A549 (cell line): ENCODE measurements at regions not wholly inside any gene's neighbourhood (a gene's known extent, or its start where the extent isn't known, plus 50 kb on each side); places are given as distances from the start of the nearest gene placed in this dataset.

Experiments used
- BHLHE40 ChIP-seq: IDR thresholded peaks from 2 replicates; pipeline ENCODE4 v1.6.1; 2012; ENCODE audit warnings: low read depth, low read length, inconsistent platforms
- CEBPB ChIP-seq, 2 experiments: fragments of >200 bp in 1 of 2; sonication (Bioruptor Twin) in 1 of 2; formaldehyde crosslinking in 1 of 2; IDR thresholded peaks; 2 replicates each; pipeline ENCODE4 v1.6.1; 2012 to 2016
- ELK1 ChIP-seq: fragments of 150-350 bp; IDR thresholded peaks from 2 replicates; pipeline ENCODE4 v1.6.1; 2014; ENCODE audit warnings: low read depth, mild to moderate bottlenecking, low read length
- FOSB ChIP-seq: fragments of 250-450 bp; sonication (Bioruptor Pico); IDR thresholded peaks from 2 replicates; pipeline ENCODE4 v1.5.0; 2020; ENCODE audit warnings: mild to moderate bottlenecking, moderate library complexity
- JUNB ChIP-seq: fragments of >200 bp; sonication (Bioruptor Twin); formaldehyde crosslinking; IDR thresholded peaks from 2 replicates; pipeline ENCODE4 v1.6.1; 2016
- KDM5A ChIP-seq: fragments of 200-600 bp; sonication (generic); IDR thresholded peaks from 2 replicates; pipeline ENCODE4 v1.6.1; 2016; ENCODE audit warnings: antibody characterized with exemption, mild to moderate bottlenecking
- MYC ChIP-seq: IDR thresholded peaks from 2 replicates; pipeline ENCODE4 v1.6.1; 2012; ENCODE audit warnings: mild to moderate bottlenecking, inconsistent platforms, low read length, improper control_type of control experiment, borderline replicate concordance
- NFE2L2 ChIP-seq: fragments of 150-350 bp; conservative IDR thresholded peaks from 2 replicates; pipeline ENCODE4 v1.6.1; 2014; ENCODE audit warnings: low read length
- POLR2A ChIP-seq: IDR thresholded peaks from 2 replicates; pipeline ENCODE4 v1.6.1; 2012; ENCODE audit warnings: mild to moderate bottlenecking, low read length
- RAD21 ChIP-seq, 2 experiments: fragments of >200 bp in 1 of 2; sonication (Bioruptor Twin) in 1 of 2; formaldehyde crosslinking in 1 of 2; IDR thresholded peaks in 1 of 2; conservative IDR thresholded peaks in 1 of 2; 2 replicates in 1 of 2; 3 replicates in 1 of 2; pipeline ENCODE4 v1.6.1; 2012 to 2018; ENCODE audit warnings: inconsistent platforms in 1 of 2
- SMC3 ChIP-seq: fragments of >200 bp; sonication (Bioruptor Twin); formaldehyde crosslinking; IDR thresholded peaks from 3 replicates; pipeline ENCODE4 v1.6.1; 2018; ENCODE audit warnings: inconsistent platforms
- ZNF302 ChIP-seq: fragments of 250-450 bp; sonication (Bioruptor Pico); IDR thresholded peaks from 2 replicates; pipeline ENCODE4 v1.9.0; 2021; ENCODE audit warnings: inconsistent platforms, mild to moderate bottlenecking, moderate library complexity
- TF ChIP-seq, protein P1 (sequence below): fragments of >200 bp; sonication (Bioruptor Twin); formaldehyde crosslinking; IDR thresholded peaks from 3 replicates; pipeline ENCODE4 v1.5.1; 2016

DNA sequence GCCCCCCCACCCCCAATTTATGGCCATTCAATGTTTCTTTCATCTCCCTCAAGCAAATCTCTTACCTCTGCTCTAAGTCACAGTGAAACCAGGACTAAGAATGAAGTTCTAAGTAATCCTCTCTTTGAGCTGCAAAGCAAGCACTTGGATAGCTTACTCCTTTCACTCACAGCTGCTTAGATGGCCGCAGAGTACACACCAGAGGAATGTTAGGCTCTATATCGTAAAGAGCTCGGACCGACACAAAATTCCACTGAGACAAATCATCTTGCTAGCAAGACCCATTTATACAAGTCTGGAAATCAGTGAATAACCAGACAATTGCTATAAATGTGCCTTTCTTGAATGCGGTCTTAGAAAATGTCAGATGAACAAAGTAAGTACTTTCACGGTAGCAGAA is 135.0 kb downstream of the IDS start:
- TF ChIP-seq CEBPB (IDR thresholded peaks at IDR 0.05) (no peak), ELK1 (no peak), JUNB (no peak), BHLHE40 (no peak), RAD21 (conservative IDR thresholded peaks at IDR 0.05 in 1 of 2, IDR thresholded peaks at IDR 0.05 in 1 of 2) (no peak), MYC (no peak), POLR2A (no peak), KDM5A (no peak), SMC3 (no peak), NFE2L2 (no peak), ZNF302 (no peak), FOSB (CRISPR knock-in tag) (no peak)
- TF ChIP-seq, protein P1, sequence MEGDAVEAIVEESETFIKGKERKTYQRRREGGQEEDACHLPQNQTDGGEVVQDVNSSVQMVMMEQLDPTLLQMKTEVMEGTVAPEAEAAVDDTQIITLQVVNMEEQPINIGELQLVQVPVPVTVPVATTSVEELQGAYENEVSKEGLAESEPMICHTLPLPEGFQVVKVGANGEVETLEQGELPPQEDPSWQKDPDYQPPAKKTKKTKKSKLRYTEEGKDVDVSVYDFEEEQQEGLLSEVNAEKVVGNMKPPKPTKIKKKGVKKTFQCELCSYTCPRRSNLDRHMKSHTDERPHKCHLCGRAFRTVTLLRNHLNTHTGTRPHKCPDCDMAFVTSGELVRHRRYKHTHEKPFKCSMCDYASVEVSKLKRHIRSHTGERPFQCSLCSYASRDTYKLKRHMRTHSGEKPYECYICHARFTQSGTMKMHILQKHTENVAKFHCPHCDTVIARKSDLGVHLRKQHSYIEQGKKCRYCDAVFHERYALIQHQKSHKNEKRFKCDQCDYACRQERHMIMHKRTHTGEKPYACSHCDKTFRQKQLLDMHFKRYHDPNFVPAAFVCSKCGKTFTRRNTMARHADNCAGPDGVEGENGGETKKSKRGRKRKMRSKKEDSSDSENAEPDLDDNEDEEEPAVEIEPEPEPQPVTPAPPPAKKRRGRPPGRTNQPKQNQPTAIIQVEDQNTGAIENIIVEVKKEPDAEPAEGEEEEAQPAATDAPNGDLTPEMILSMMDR = no peak
